Endothelial cell of umbilical vein (primary cell): ENCODE measurements at regions not wholly inside any gene's neighbourhood (a gene's known extent, or its start where the extent isn't known, plus 50 kb on each side); places are given as distances from the start of the nearest gene placed in this dataset.

Experiments used
- BruUV-seq: library from RNA; stranded (reverse); fragments of 400-500 nt; replicated peaks from 2 replicates; lab custom pipeline; 2021; lab: Mats Ljungman, UMichigan
- CTCF ChIA-PET: fragments of 300-600, 350-600 bp; sonication (Branson Sonifier 250); formaldehyde crosslinking; loops from one replicate; lab custom pipeline; 2021; ENCODE audit warnings: antibody characterized with exemption, inconsistent platforms; lab: Charles Lee
- POLR2A ChIA-PET: fragments of 300-600, 350-600 bp; sonication (Branson Sonifier 250); formaldehyde crosslinking; loops from one replicate; lab custom pipeline; 2021; ENCODE audit warnings: antibody characterized with exemption, inconsistent platforms; lab: Charles Lee
- DNase-seq: peaks from one replicate; pipeline ENCODE4 v3.0.0-alpha.2; 2011; ENCODE audit warnings: low read depth, low spot score
- FAIRE-seq: peaks from 2 replicates; lab custom pipeline; 2011; peaks lifted over from hg19 to GRCh38; lab: Jason Lieb, UNC
- H2AFZ ChIP-seq: 2 replicates; pipeline ENCODE4 v1.6.0; 2012; ENCODE audit warnings: low read depth, low read length, control low read depth, inconsistent platforms
- H3K27ac ChIP-seq: 2 replicates; pipeline ENCODE4 v1.5.1; 2011; ENCODE audit warnings: low read depth, mild to moderate bottlenecking, control low read depth, low read length, moderate library complexity; ENCODE audit not compliant: insufficient read depth
- H3K27me3 ChIP-seq, 2 experiments: 2 replicates each; pipeline versions ENCODE4 v1.6.0 to v1.6.1; 2011; ENCODE audit warnings: low read length in 2 of 2, mixed read lengths in 1 of 2; ENCODE audit not compliant: control insufficient read depth in 2 of 2, insufficient read depth in 2 of 2
- H3K36me3 ChIP-seq, 2 experiments: 2 replicates in 1 of 2; 3 replicates in 1 of 2; pipeline ENCODE4 v1.5.1; 2011; ENCODE audit warnings: low read length in 2 of 2, mild to moderate bottlenecking in 1 of 2, moderate library complexity in 1 of 2; ENCODE audit not compliant: control insufficient read depth in 2 of 2, insufficient read depth in 2 of 2; ENCODE audit errors: extremely low read depth in 1 of 2
- H3K4me1 ChIP-seq: 3 replicates; pipeline ENCODE4 v1.5.1; 2011; ENCODE audit warnings: mild to moderate bottlenecking, low read length; ENCODE audit not compliant: control insufficient read depth, insufficient read depth; ENCODE audit errors: extremely low read depth
- H3K4me2 ChIP-seq: 2 replicates; pipeline ENCODE4 v1.6.1; 2011; ENCODE audit warnings: low read length, control low read depth, mixed read lengths; ENCODE audit not compliant: insufficient read depth
- H3K4me3 ChIP-seq, 3 experiments: fragments of 200-600 bp in 1 of 3; sonication (generic), shearing (Covaris generic) in 1 of 3; replicated peaks in 1 of 3; 2 replicates each; pipeline ENCODE4 v1.5.1; 2011 to 2016; ENCODE audit warnings: control low read depth in 3 of 3, low read length in 3 of 3, mild to moderate bottlenecking in 2 of 3, inconsistent platforms in 1 of 3, low read depth in 1 of 3, moderate library complexity in 1 of 3; ENCODE audit not compliant: insufficient read depth in 1 of 3
- H3K79me2 ChIP-seq: 2 replicates; pipeline ENCODE4 v1.6.0; 2012; ENCODE audit warnings: low read length, inconsistent platforms; ENCODE audit not compliant: control insufficient read depth, insufficient read depth
- H3K9ac ChIP-seq: replicated peaks from 2 replicates; pipeline ENCODE3; 2011; ENCODE audit warnings: low read length, control low read depth; ENCODE audit not compliant: insufficient read depth; ENCODE audit errors: extremely low read depth
- H3K9me1 ChIP-seq: replicated peaks from 3 replicates; pipeline ENCODE4 v1.6.0; 2011; ENCODE audit warnings: mild to moderate bottlenecking, low read length; ENCODE audit not compliant: control insufficient read depth, insufficient read depth; ENCODE audit errors: extremely low read depth
- H3K9me3 ChIP-seq: replicated peaks from 2 replicates; pipeline ENCODE4 v1.5.1; 2012; ENCODE audit warnings: low read length, inconsistent platforms; ENCODE audit not compliant: control insufficient read depth, insufficient read depth
- H4K20me1 ChIP-seq: replicated peaks from 2 replicates; pipeline ENCODE3; 2011; ENCODE audit warnings: mild to moderate bottlenecking, low read length; ENCODE audit not compliant: control insufficient read depth, insufficient read depth; ENCODE audit errors: extremely low read depth
- CTCF ChIP-seq, 2 donors: IDR thresholded peaks; 1 replicate in 1 of 2; 2 replicates in 1 of 2; pipeline ENCODE4 v1.5.1; 2011; ENCODE audit warnings: low read length in 2 of 2, mild to moderate bottlenecking in 2 of 2, moderate library complexity in 2 of 2, control low read depth in 1 of 2, inconsistent platforms in 1 of 2, low read depth in 1 of 2; ENCODE audit not compliant: insufficient read depth in 1 of 2; ENCODE audit errors: extremely low read depth in 1 of 2
- EZH2 ChIP-seq: IDR thresholded peaks from 2 replicates; pipeline ENCODE4 v1.6.1; 2012; ENCODE audit warnings: borderline replicate concordance, low read depth, mild to moderate bottlenecking, moderate library complexity, low read length, inconsistent platforms; ENCODE audit not compliant: severe bottlenecking
- FOS ChIP-seq: IDR thresholded peaks from 2 replicates; pipeline ENCODE4 v1.6.1; 2011; ENCODE audit warnings: mild to moderate bottlenecking, low read length, moderate library complexity, borderline replicate concordance; ENCODE audit not compliant: insufficient read depth
- GATA2 ChIP-seq: IDR thresholded peaks from 2 replicates; pipeline ENCODE4 v1.7.0; 2011; ENCODE audit warnings: low read depth, mild to moderate bottlenecking, moderate library complexity, mixed read lengths, low read length; ENCODE audit not compliant: insufficient read length, insufficient read depth
- JUN ChIP-seq: IDR thresholded peaks from 2 replicates; pipeline ENCODE4 v1.6.1; 2011; ENCODE audit warnings: borderline replicate concordance, low read depth; ENCODE audit not compliant: insufficient read length, insufficient read depth
- MAX ChIP-seq: IDR thresholded peaks from 2 replicates; pipeline ENCODE4 v1.6.1; 2011; ENCODE audit not compliant: insufficient read depth, insufficient read length
- MYC ChIP-seq: IDR thresholded peaks from one replicate; pipeline ENCODE4 v1.6.1; 2011; ENCODE audit warnings: mild to moderate bottlenecking, low read depth, low read length
- POLR2A ChIP-seq: IDR thresholded peaks from 2 replicates; pipeline ENCODE4 v1.6.1; 2012; ENCODE audit warnings: low read depth, mild to moderate bottlenecking, control low read depth, low read length
- POLR2AphosphoS5 ChIP-seq: IDR thresholded peaks from 2 replicates; pipeline ENCODE4 v1.6.1; 2012; ENCODE audit warnings: low read depth, mild to moderate bottlenecking, control low read depth, low read length, moderate library complexity; ENCODE audit not compliant: insufficient read depth
- dilution Hi-C: fragments of 300-500 bp; cut with MboI; formaldehyde crosslinking; loops from one replicate; pipeline ENCODE4 v1.15.0; 2019; ENCODE audit warnings: low sequenced_read_pairs; ENCODE audit not compliant: extremely low pct_ligation_motif_present
- intact Hi-C: fragments of 100-400 bp; cut with micrococcal nuclease; formaldehyde crosslinking; loops from one replicate; pipeline ENCODE4 v1.10.0; 2022

GRCh38 chr7:19242246-19242645 lies 97.0 kb upstream of the FERD3L start:
- DNase-seq (no peak), FAIRE-seq (no peak)
- no peak overlapping the region for H2AFZ ChIP-seq
- no peaks in the 10 kb centered on the region for H4K20me1 ChIP-seq
- intact Hi-C loops (no loop called here), dilution Hi-C loops (no loop called here)
- no peaks in the 10 kb centered on the region for H3K4me1 ChIP-seq
- no peaks in the 10 kb centered on the region for H3K79me2 ChIP-seq
- H3K9ac ChIP-seq: no peak overlapping the region
- H3K4me3 ChIP-seq: no peak overlapping the region
- no peak overlapping the region for H3K4me2 ChIP-seq
- no peak for TF ChIP-seq MYC
- no peak for TF ChIP-seq JUN
- TF ChIP-seq POLR2AphosphoS5: no peak
- no peak for TF ChIP-seq POLR2A
- no peak for TF ChIP-seq FOS
- TF ChIP-seq MAX: no peak
- TF ChIP-seq EZH2: no peak
- no peak for TF ChIP-seq CTCF (IDR thresholded peaks at IDR 0.05; ENCODE audit: extremely low read depth in 1 of 2, insufficient read depth in 1 of 2, low read depth in 1 of 2, low read length in 2 of 2)
- no peak for TF ChIP-seq GATA2
- H3K36me3 ChIP-seq: no peaks in the 10 kb centered on the region
- H3K27me3 ChIP-seq: no peaks in the 10 kb centered on the region
- H3K9me1 ChIP-seq: no peaks in the 10 kb centered on the region
- POLR2A ChIA-PET: no interaction called here
- peaks cover 2% of the 10 kb centered on the region for H3K9me3 ChIP-seq
- BruUV-seq: no TSS peak
- CTCF ChIA-PET: no interaction called here
- no peak overlapping the region for H3K27ac ChIP-seq
